ENCODE measurements at regions not wholly inside any gene's neighbourhood (a gene's known extent, or its start where the extent isn't known, plus 50 kb on each side); places are given as distances from the start of the nearest gene placed in this dataset.

GRCh38 chr2:67752199-67752598 is 310.6 kb downstream of the C1D start:
- DNase-seq (ENCODE audit: low read depth), result no peak
- no peak overlapping the region for H3K4me3 ChIP-seq (ENCODE audit: low read length)
- no peak for TF ChIP-seq CTCF (IDR thresholded peaks at IDR 0.05; ENCODE audit: insufficient read depth, low read depth, low read length, missing control alignments)

GRCh38 chr2:67752969-67753368 is 309.8 kb downstream of the C1D start:
- no peak for TF ChIP-seq CTCF (IDR thresholded peaks at IDR 0.05; ENCODE audit: insufficient read depth, low read depth, low read length, missing control alignments)
- no peak overlapping the region for H3K4me3 ChIP-seq (ENCODE audit: low read length)
- peak; percentile 60 for DNase-seq (ENCODE audit: low read depth)

- H3K4me3 ChIP-seq (ENCODE audit: low read length), result no peak overlapping the region
- no peak for TF ChIP-seq CTCF (IDR thresholded peaks at IDR 0.05; ENCODE audit: insufficient read depth, low read depth, low read length, missing control alignments)
- DNase-seq (ENCODE audit: low read depth), result no peak
These were observed 307.5 kb downstream of the C1D start for GRCh38 chr2:67755156-67755882.

GRCh38 chr2:67760995-67761394 is 301.8 kb downstream of the C1D start:
- no peak for TF ChIP-seq CTCF (IDR thresholded peaks at IDR 0.05; ENCODE audit: insufficient read depth, low read depth, low read length, missing control alignments)
- peak; percentile 74 for DNase-seq (ENCODE audit: low read depth)
- no peak overlapping the region for H3K4me3 ChIP-seq (ENCODE audit: low read length)

GRCh38 chr2:67771380-67771779 is 291.4 kb downstream of the C1D start:
- H3K4me3 ChIP-seq (ENCODE audit: low read length), result no peak overlapping the region
- DNase-seq (ENCODE audit: low read depth), result no peak
- TF ChIP-seq CTCF (IDR thresholded peaks at IDR 0.05; ENCODE audit: insufficient read depth, low read depth, low read length, missing control alignments), result no peak

- no peak overlapping the region for H3K4me3 ChIP-seq (ENCODE audit: low read length)
- no peak for TF ChIP-seq CTCF (IDR thresholded peaks at IDR 0.05; ENCODE audit: insufficient read depth, low read depth, low read length, missing control alignments)
- DNase-seq (ENCODE audit: low read depth), result no peak
These were observed 290.3 kb downstream of the C1D start for GRCh38 chr2:67772216-67773170.
